BJ (cell line): ENCODE measurements at regions not wholly inside any gene's neighbourhood (a gene's known extent, or its start where the extent isn't known, plus 50 kb on each side); places are given as distances from the start of the nearest gene placed in this dataset.

Source experiments
- CTCF ChIA-PET: fragments of 350-600 bp; formaldehyde crosslinking; extraction: SDS; loops from one replicate; lab custom pipeline; 2021; ENCODE audit warnings: antibody characterized with exemption, inconsistent platforms; lab: Yijun Ruan, JAX
- POLR2A ChIA-PET: fragments of 300-600 bp; sonication (Branson Sonifier 250); formaldehyde crosslinking; extraction: SDS; loops from one replicate; lab custom pipeline; 2021; ENCODE audit warnings: antibody characterized with exemption; lab: Charles Lee
- DNase-seq: peaks from one replicate; pipeline ENCODE4 v3.0.0-alpha.2; 2011; ENCODE audit warnings: low read depth
- H3K27me3 ChIP-seq: 2 replicates; pipeline ENCODE4 v1.6.0; 2011; ENCODE audit warnings: low read length; ENCODE audit not compliant: control insufficient read depth, insufficient read depth
- H3K36me3 ChIP-seq: 2 replicates; pipeline ENCODE4 v1.5.1; 2011; ENCODE audit warnings: low read length; ENCODE audit not compliant: control insufficient read depth, insufficient read depth
- H3K4me3 ChIP-seq: 2 replicates; pipeline ENCODE4 v1.5.1; 2011; ENCODE audit warnings: low read depth, mild to moderate bottlenecking, control low read depth, low read length
- TF ChIP-seq, protein P1 (sequence below): IDR thresholded peaks from 2 replicates; pipeline ENCODE4 v1.5.1; 2011; ENCODE audit warnings: low read depth, mild to moderate bottlenecking, control low read depth, inconsistent platforms, low read length, moderate library complexity; ENCODE audit not compliant: insufficient read depth

DNA sequence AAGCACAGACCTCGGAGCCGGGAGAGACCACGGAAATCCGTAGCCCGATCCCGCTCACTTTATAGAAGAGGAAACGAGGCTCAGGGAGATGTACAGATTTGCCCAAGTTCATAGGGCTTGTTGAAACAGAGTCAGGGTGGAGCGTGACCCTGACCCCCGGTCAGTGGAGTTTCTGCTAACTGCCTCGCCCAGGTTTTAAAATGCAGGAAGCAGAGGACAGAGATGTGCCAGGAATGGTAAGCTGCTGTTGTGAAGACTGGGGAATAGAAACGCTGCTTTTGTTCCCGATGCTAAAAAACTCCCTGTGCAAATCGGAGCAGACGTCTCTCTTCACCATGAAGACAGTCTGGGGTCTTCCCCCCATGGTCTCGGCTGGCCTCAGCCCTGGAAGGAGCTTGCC is 403.0 kb downstream of the SEC14L1 start:
- ChIA-PET POLR2A (no interaction called here), CTCF (interaction anchor here (1.0 to 6.4 kb wide), 6 partner anchors 33 to 475 kb away, joined by 3 to 147 read pairs (median 4); no protein-coding TSS in a partner anchor)
- Histone ChIP-seq H3K27me3 (peaks cover 12% of the 10 kb centered on the region), H3K36me3 (no peaks in the 10 kb centered on the region), H3K4me3 (no peak overlapping the region)
- no peak for DNase-seq
- TF ChIP-seq, protein P1, sequence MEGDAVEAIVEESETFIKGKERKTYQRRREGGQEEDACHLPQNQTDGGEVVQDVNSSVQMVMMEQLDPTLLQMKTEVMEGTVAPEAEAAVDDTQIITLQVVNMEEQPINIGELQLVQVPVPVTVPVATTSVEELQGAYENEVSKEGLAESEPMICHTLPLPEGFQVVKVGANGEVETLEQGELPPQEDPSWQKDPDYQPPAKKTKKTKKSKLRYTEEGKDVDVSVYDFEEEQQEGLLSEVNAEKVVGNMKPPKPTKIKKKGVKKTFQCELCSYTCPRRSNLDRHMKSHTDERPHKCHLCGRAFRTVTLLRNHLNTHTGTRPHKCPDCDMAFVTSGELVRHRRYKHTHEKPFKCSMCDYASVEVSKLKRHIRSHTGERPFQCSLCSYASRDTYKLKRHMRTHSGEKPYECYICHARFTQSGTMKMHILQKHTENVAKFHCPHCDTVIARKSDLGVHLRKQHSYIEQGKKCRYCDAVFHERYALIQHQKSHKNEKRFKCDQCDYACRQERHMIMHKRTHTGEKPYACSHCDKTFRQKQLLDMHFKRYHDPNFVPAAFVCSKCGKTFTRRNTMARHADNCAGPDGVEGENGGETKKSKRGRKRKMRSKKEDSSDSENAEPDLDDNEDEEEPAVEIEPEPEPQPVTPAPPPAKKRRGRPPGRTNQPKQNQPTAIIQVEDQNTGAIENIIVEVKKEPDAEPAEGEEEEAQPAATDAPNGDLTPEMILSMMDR, result no peak

DNA sequence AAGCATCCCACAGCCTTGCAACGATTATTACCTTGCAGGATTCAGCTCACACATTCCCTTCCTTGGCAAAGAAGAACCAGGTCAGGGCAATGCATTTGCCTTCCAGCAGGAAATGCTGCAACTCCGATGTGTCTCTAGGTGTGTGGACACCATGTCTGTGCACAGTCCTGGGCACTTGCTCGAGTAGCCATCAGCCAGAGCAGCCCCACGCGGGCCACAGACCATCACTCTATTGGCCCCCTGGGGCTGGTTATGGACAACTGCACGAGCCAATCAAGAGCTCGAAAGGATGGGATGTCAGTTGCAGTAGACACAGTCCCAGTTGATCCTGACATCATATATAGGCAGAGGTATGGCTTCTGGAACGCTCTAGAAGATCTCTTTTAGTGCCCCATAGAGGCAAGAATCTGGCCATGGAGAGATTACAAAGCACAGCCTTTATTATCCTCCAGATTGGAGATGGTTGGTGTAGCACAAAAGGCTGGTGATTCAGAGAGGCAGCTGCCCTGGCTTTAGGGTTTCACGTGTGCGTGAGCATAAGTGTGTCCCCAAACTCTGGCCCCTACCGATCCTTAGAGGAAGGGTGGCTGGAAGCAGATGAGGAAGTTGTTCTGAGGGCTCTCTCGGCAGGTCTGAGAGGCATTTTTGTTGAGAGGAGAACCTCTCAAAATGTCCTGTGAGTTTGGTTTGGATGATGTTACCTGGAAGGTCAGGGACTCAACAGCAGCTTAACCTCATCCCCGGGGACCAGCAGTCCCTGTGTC is 403.8 kb downstream of the SEC14L1 start:
- TF ChIP-seq, protein P1, result no peak
- no peaks in the 10 kb centered on the region for H3K36me3 ChIP-seq
- DNase-seq, result no peak
- no peak overlapping the region for H3K4me3 ChIP-seq
- peaks cover 12% of the 10 kb centered on the region for H3K27me3 ChIP-seq
- ChIA-PET CTCF (interaction anchor here (1.0 to 6.4 kb wide), 4 partner anchors 63 to 474 kb away, joined by 4 to 147 read pairs (median 6); no protein-coding TSS in a partner anchor), POLR2A (no interaction called here)

DNA sequence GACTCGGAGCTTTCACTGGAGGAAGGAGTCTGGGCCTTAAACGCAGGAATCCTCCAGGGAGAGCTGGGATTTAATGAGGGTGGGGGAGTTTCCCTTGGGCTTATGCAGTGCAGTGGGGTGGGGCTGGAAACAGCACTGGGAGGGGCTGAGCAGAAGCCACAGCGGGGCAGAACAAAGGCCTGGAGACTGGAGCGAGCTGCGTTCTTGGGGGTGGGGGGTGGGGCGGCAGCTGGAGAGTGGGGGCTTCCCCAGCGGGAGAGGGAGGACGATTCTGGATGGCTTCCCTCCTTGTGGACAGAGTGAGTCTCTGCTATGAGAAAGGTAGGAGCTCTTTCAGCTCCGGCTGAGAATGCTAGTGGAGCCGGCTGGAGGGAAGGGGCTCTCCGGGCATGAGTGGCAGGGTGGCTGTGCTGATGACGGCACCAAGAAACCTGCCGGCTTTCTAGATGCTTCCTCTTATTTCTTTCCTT is 406.0 kb downstream of the SEC14L1 start:
- CTCF ChIA-PET, result interaction anchor here (0.7 to 2.0 kb wide), 3 partner anchors 466 to 472 kb away, joined by 3 to 6 read pairs (median 4); no protein-coding TSS in a partner anchor
- no peaks in the 10 kb centered on the region for H3K36me3 ChIP-seq
- no peak for DNase-seq
- H3K27me3 ChIP-seq, result peaks cover 6% of the 10 kb centered on the region
- H3K4me3 ChIP-seq, result no peak overlapping the region
- POLR2A ChIA-PET, result no interaction called here
- TF ChIP-seq, protein P1, result no peak

DNA sequence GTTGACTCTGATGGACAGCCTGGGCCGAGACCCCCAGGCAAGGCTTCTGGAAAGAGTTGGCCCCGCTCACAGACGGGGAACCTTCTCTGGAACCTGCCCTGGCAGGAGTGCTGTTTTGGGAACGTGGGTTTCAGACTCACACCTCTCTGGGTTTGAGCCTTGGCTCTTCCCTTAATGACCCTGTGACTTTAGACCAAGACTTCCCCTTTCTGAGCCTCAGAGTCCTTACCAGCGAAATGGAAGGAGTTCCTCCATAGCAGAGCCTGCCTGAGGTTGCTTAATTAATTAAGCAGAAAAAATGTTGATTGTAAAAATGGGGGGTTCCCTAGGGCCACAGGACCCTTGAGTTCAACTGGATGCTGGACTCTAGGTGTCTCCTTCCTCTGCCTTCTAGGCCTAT is 408.2 kb downstream of the SEC14L1 start:
- ChIA-PET CTCF (interaction anchor here (1.2 kb wide), 1 partner anchor 464 kb away, joined by 3 read pairs; no protein-coding TSS in a partner anchor), POLR2A (no interaction called here)
- Histone ChIP-seq H3K4me3 (no peak overlapping the region), H3K27me3 (peaks cover 8% of the 10 kb centered on the region), H3K36me3 (no peaks in the 10 kb centered on the region)
- DNase-seq, result no peak
- TF ChIP-seq, protein P1, result no peak

DNA sequence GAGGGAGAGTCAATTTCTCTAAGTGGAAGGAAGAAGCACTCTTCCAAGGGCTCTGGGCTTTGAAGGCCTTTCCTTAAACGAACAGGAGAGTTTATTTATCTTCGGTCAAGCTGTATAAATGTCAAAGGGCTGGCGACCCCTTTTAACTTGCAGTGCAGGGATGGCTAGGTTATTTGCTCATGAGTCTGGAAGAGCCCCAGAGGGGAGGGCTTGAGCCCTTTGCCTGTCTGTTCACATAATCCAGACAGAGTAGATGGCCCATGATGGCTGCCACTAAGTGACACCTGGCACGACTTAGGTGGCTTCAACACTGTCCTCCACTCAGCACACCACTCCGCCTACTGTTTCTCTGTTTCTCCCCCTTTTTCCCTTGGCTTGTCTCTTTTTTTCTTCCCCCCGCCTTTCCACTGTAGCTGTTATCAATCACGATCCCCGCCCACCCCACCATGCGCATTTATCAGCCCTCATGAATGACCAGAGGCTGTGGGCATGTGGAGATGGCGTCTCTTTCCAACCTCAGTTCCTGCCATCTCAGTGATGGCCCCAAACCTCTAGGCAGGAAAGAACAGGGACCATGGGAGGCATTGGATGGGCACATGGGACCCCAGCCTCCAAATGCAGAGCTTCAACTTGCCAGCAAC is 408.7 kb upstream of the TNRC6C start:
- ChIA-PET POLR2A (no interaction called here), CTCF (interaction anchor here (1.0 kb wide), 1 partner anchor 464 kb away, joined by 3 read pairs; no protein-coding TSS in a partner anchor)
- no peak for DNase-seq
- Histone ChIP-seq H3K36me3 (no peaks in the 10 kb centered on the region), H3K4me3 (no peak overlapping the region), H3K27me3 (peaks cover 5% of the 10 kb centered on the region)
- TF ChIP-seq, protein P1, result no peak
